KMS-11 (cell line): ENCODE measurements at regions not wholly inside any gene's neighbourhood (a gene's known extent, or its start where the extent isn't known, plus 50 kb on each side); places are given as distances from the start of the nearest gene placed in this dataset.

ENCODE experiments used
- H2AFZ ChIP-seq: fragments of 200-600 bp; sonication (generic); 2 replicates; pipeline ENCODE4 v1.6.1; 2016; ENCODE audit warnings: antibody characterized with exemption, mixed run types, low read depth
- H3K27ac ChIP-seq: fragments of 200-600 bp; sonication (generic); 2 replicates; pipeline ENCODE4 v1.6.1; 2016; ENCODE audit warnings: mild to moderate bottlenecking, mixed run types
- H3K27me3 ChIP-seq: fragments of 200-600 bp; sonication (generic); 2 replicates; pipeline ENCODE4 v1.6.1; 2017; ENCODE audit warnings: mild to moderate bottlenecking, low read depth, mixed run types, moderate library complexity; ENCODE audit not compliant: insufficient read depth
- H3K36me3 ChIP-seq: fragments of 200-600 bp; sonication (generic); 2 replicates; pipeline ENCODE4 v1.6.1; 2017; ENCODE audit warnings: mild to moderate bottlenecking, mixed run types; ENCODE audit not compliant: insufficient read depth
- H3K4me1 ChIP-seq: fragments of 200-600 bp; sonication (generic); 2 replicates; pipeline ENCODE4 v1.6.1; 2016; ENCODE audit warnings: mild to moderate bottlenecking, low read depth, mixed run types; ENCODE audit not compliant: poor library complexity, severe bottlenecking
- H3K4me2 ChIP-seq: fragments of 200-600 bp; sonication (generic); 2 replicates; pipeline ENCODE4 v1.7.0; 2016; ENCODE audit warnings: mild to moderate bottlenecking, mixed run types
- H3K4me3 ChIP-seq: fragments of 200-600 bp; sonication (generic); IDR thresholded peaks from 2 replicates; pipeline ENCODE4 v1.6.1; 2017; ENCODE audit warnings: low read depth, low read length, mixed read lengths; ENCODE audit not compliant: insufficient read depth
- H3K79me2 ChIP-seq: fragments of 200-600 bp; sonication (generic); 2 replicates; pipeline ENCODE4 v1.6.1; 2016; ENCODE audit warnings: low read depth, mixed run types; ENCODE audit not compliant: insufficient read depth
- H3K9ac ChIP-seq: fragments of 200-600 bp; sonication (generic); 2 replicates; pipeline ENCODE4 v1.6.1; 2016; ENCODE audit warnings: mild to moderate bottlenecking, mixed run types
- H4K20me1 ChIP-seq: fragments of 200-600 bp; sonication (generic); 2 replicates; pipeline ENCODE4 v1.6.1; 2016; ENCODE audit warnings: mild to moderate bottlenecking, mixed run types; ENCODE audit not compliant: insufficient read depth
- TF ChIP-seq, protein P1 (sequence below): fragments of 200-600 bp; sonication (generic); conservative IDR thresholded peaks from 2 replicates; pipeline ENCODE4 v1.6.1; 2017; ENCODE audit warnings: low read depth, mild to moderate bottlenecking, antibody characterized with exemption, low read length, moderate library complexity, mixed read lengths

DNA sequence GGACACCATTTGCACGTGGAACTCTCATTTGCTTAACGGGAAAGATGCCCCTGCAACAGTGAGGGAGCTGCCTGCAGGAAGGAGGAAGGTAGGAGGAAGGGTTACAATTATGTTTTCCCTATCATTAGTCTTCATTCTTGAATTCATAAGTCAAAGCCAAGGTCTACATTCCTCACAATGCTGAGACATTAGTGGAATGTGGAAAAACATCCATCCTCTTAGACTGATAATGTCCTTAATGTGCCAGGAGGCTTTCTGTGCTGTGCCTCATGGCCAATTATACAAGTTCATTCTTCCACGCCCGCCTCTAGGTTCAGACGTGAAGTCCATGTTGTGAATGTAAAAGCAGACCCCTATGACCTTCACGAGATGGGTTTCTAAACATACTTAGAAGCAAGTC, 1212.4 kb upstream of the TMEM132C start:
- TF ChIP-seq, protein P1, sequence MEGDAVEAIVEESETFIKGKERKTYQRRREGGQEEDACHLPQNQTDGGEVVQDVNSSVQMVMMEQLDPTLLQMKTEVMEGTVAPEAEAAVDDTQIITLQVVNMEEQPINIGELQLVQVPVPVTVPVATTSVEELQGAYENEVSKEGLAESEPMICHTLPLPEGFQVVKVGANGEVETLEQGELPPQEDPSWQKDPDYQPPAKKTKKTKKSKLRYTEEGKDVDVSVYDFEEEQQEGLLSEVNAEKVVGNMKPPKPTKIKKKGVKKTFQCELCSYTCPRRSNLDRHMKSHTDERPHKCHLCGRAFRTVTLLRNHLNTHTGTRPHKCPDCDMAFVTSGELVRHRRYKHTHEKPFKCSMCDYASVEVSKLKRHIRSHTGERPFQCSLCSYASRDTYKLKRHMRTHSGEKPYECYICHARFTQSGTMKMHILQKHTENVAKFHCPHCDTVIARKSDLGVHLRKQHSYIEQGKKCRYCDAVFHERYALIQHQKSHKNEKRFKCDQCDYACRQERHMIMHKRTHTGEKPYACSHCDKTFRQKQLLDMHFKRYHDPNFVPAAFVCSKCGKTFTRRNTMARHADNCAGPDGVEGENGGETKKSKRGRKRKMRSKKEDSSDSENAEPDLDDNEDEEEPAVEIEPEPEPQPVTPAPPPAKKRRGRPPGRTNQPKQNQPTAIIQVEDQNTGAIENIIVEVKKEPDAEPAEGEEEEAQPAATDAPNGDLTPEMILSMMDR: no peak
- no peak overlapping the region for H3K9ac ChIP-seq
- no peak overlapping the region for H3K27ac ChIP-seq
- H3K4me2 ChIP-seq: no peak overlapping the region
- no peaks in the 10 kb centered on the region for H3K4me1 ChIP-seq
- H3K4me3 ChIP-seq: no peak overlapping the region
- H4K20me1 ChIP-seq: no peaks in the 10 kb centered on the region
- H3K27me3 ChIP-seq: no peaks in the 10 kb centered on the region
- no peak overlapping the region for H2AFZ ChIP-seq
- no peaks in the 10 kb centered on the region for H3K79me2 ChIP-seq
- no peaks in the 10 kb centered on the region for H3K36me3 ChIP-seq

DNA sequence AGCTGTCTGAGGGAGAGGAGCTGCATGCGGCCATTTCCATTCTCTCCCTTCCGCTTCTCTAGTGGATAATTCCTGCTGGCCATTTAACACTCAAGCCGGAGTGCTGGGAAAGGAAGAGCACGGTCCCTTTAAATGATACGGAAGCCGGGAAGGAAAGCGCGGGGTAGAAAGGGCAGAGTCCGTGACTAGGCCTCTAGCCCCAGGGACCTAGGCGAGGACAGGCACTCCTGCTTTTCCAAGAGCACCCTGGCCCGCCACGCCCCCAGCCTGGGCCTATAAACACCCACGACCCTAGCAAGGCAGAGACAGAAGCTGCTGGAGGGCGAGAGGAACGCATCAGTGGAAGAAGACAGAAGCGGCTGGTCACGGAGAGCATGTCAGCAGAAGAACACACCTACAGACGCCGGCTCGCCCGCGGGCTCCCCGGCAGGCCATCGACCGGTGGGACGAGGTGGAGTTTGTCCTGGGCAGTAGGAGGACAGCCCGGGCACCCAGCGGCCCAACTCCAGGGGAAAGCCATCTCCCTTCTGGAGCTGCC, 1206.6 kb upstream of the TMEM132C start:
- no peaks in the 10 kb centered on the region for H3K27me3 ChIP-seq
- no peak overlapping the region for H3K9ac ChIP-seq
- no peaks in the 10 kb centered on the region for H3K36me3 ChIP-seq
- no peaks in the 10 kb centered on the region for H3K79me2 ChIP-seq
- no peak overlapping the region for H3K4me3 ChIP-seq
- no peaks in the 10 kb centered on the region for H4K20me1 ChIP-seq
- no peak overlapping the region for H3K27ac ChIP-seq
- H3K4me2 ChIP-seq: no peak overlapping the region
- no peaks in the 10 kb centered on the region for H3K4me1 ChIP-seq
- TF ChIP-seq, protein P1: no peak
- H2AFZ ChIP-seq: no peak overlapping the region

GRCh38 chr12:127060933-127061332, 1206.0 kb upstream of the TMEM132C start:
- H3K79me2 ChIP-seq: no peaks in the 10 kb centered on the region

DNA sequence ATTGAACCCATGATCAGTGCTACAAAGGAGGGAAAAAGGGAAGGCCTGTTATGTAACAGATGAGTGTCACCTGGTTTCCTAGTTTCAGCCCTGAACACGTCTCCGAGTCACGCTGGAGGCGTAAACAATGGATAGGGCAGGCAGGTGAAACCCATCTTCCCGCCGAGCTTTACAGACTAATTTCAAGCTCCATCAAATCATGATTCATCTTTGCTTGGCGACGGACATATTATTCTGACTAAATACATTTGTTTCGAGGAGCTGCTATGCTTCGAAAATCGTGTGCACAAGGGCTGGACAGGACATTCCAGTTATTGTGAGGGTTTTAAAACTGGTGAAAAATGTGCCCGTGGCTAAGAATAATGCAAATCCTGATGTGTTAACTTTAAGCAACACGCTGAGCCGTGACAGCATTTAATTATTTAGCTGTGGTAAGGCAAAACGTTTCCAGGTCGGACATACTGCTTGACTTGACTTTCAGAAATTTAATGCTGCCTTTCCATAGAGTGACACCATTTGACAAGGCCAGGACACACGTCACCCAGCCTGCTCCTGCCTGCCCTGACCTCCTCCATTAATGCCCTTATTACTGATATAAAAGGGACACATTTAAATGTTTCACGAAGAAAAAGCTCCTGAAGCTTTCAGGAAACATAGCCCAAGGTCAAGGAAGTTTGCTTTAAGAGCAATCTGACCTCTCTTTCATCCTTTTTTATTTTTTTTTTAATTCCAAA, 1203.5 kb upstream of the TMEM132C start:
- H2AFZ ChIP-seq: no peak overlapping the region
- no peak overlapping the region for H3K9ac ChIP-seq
- H3K4me2 ChIP-seq: no peak overlapping the region
- H3K79me2 ChIP-seq: no peaks in the 10 kb centered on the region
- no peaks in the 10 kb centered on the region for H4K20me1 ChIP-seq
- H3K27me3 ChIP-seq: no peaks in the 10 kb centered on the region
- no peak overlapping the region for H3K4me3 ChIP-seq
- no peaks in the 10 kb centered on the region for H3K4me1 ChIP-seq
- H3K36me3 ChIP-seq: no peaks in the 10 kb centered on the region
- no peak overlapping the region for H3K27ac ChIP-seq
- TF ChIP-seq, protein P1: no peak

More at GRCh38 chr12:127060933-127061332, 1206.0 kb upstream of the TMEM132C start:
- Histone ChIP-seq H3K27me3 (no peaks in the 10 kb centered on the region), H3K4me2 (no peak overlapping the region), H3K9ac (no peak overlapping the region), H4K20me1 (no peaks in the 10 kb centered on the region), H2AFZ (no peak overlapping the region), H3K4me3 (no peak overlapping the region), H3K4me1 (no peaks in the 10 kb centered on the region), H3K36me3 (no peaks in the 10 kb centered on the region), H3K27ac (no peak overlapping the region)
- TF ChIP-seq, protein P1: no peak
